GM21381 (cell line): ENCODE measurements at regions not wholly inside any gene's neighbourhood (a gene's known extent, or its start where the extent isn't known, plus 50 kb on each side); places are given as distances from the start of the nearest gene placed in this dataset.

Experiments used
- ATAC-seq: cut with Tn5 transposase; IDR thresholded peaks from one replicate; pipeline ENCODE4 v1.9.1; 2021; ENCODE audit warnings: mild to moderate bottlenecking, moderate library complexity; ENCODE audit not compliant: unreplicated experiment

GRCh38 chr7:49344556-49344955 is 420.2 kb downstream of the CDC14C start:
- ATAC-seq, result no peak

GRCh38 chr7:49346195-49346899 is 422.0 kb downstream of the CDC14C start:
- ATAC-seq, result no peak

- no peak for ATAC-seq
Measured at GRCh38 chr7:49367072-49367471, 406.4 kb upstream of the VWC2 start.

GRCh38 chr7:49371771-49372170 is 401.7 kb upstream of the VWC2 start:
- no peak for ATAC-seq

GRCh38 chr7:49376817-49377375 is 396.5 kb upstream of the VWC2 start:
- no peak for ATAC-seq

- ATAC-seq, result no peak
Measured at GRCh38 chr7:49386792-49387191, 386.6 kb upstream of the VWC2 start.

GRCh38 chr7:49389871-49390479 is 383.5 kb upstream of the VWC2 start:
- no peak for ATAC-seq

GRCh38 chr7:49396229-49396628 is 377.2 kb upstream of the VWC2 start:
- ATAC-seq, result no peak

GRCh38 chr7:49397750-49398149 is 375.7 kb upstream of the VWC2 start:
- no peak for ATAC-seq

- ATAC-seq, result no peak
Measured at GRCh38 chr7:49398236-49398635, 375.2 kb upstream of the VWC2 start.

- no peak for ATAC-seq
Measured at GRCh38 chr7:49398746-49399145, 374.7 kb upstream of the VWC2 start.

GRCh38 chr7:49400891-49401550 is 372.4 kb upstream of the VWC2 start:
- ATAC-seq, result no peak

GRCh38 chr7:49403844-49404243 is 369.6 kb upstream of the VWC2 start:
- no peak for ATAC-seq

- no peak for ATAC-seq
Measured at GRCh38 chr7:49407205-49407604, 366.2 kb upstream of the VWC2 start.

- no peak for ATAC-seq
Measured at GRCh38 chr7:49417034-49417433, 356.4 kb upstream of the VWC2 start.

GRCh38 chr7:49418963-49419362 is 354.5 kb upstream of the VWC2 start:
- no peak for ATAC-seq

- ATAC-seq, result no peak
Measured at GRCh38 chr7:49422564-49422963, 350.9 kb upstream of the VWC2 start.

GRCh38 chr7:49424109-49424508 is 349.3 kb upstream of the VWC2 start:
- ATAC-seq, result no peak

GRCh38 chr7:49425277-49425818 is 348.1 kb upstream of the VWC2 start:
- no peak for ATAC-seq

- no peak for ATAC-seq
Measured at GRCh38 chr7:49432254-49432653, 341.2 kb upstream of the VWC2 start.

GRCh38 chr7:49433794-49434193 is 339.6 kb upstream of the VWC2 start:
- ATAC-seq, result no peak

- no peak for ATAC-seq
Measured at GRCh38 chr7:49434846-49435245, 338.6 kb upstream of the VWC2 start.
